ENCODE measurements at regions not wholly inside any gene's neighbourhood (a gene's known extent, or its start where the extent isn't known, plus 50 kb on each side); places are given as distances from the start of the nearest gene placed in this dataset.
A peak's percentile ranks its signal among the peaks of the same experiment; 100 is the strongest.

GRCh38 chr1:195956845-195957244 lies 651.4 kb downstream of the KCNT2 start:
- intact Hi-C loops (cut with DNase I), result no loop called here
- DNase-seq (no peak), ATAC-seq (no peak)

- ATAC-seq (peak; percentile 74 to 90), DNase-seq (peak; percentile 29)
- intact Hi-C loops (cut with DNase I), result no loop called here
Measured at GRCh38 chr1:195954848-195955247, 653.4 kb downstream of the KCNT2 start.

- intact Hi-C loops (cut with DNase I), result no loop called here
- DNase-seq, result no peak
- no peak for ATAC-seq
Measured at GRCh38 chr1:195951313-195951712, 656.9 kb downstream of the KCNT2 start.

GRCh38 chr1:195948123-195948895 lies 659.9 kb downstream of the KCNT2 start:
- DNase-seq (no peak), ATAC-seq (no peak)
- intact Hi-C loops (cut with DNase I), result no loop called here

- ATAC-seq (no peak), DNase-seq (no peak)
- intact Hi-C loops (cut with DNase I), result no loop called here
Measured at GRCh38 chr1:195946500-195946899, 661.7 kb downstream of the KCNT2 start.

GRCh38 chr1:195941795-195942194 lies 666.4 kb downstream of the KCNT2 start:
- intact Hi-C loops (cut with DNase I), result loop anchor here in 1 of 2 donors (5.0 kb wide), 1 partner anchor 366 kb away; no protein-coding TSS in a partner anchor
- DNase-seq (no peak), ATAC-seq (no peak)

- intact Hi-C loops (cut with DNase I), result loop anchor here in 1 of 2 donors (5.0 kb wide), 1 partner anchor 366 kb away; no protein-coding TSS in a partner anchor
- no peak for ATAC-seq
- DNase-seq, result no peak
Measured at GRCh38 chr1:195941314-195941713, 666.9 kb downstream of the KCNT2 start.

GRCh38 chr1:195939844-195940243 lies 668.4 kb downstream of the KCNT2 start:
- no peak for DNase-seq
- intact Hi-C loops (cut with DNase I), result loop anchor here in 1 of 2 donors (5.0 kb wide), 1 partner anchor 367 kb away; no protein-coding TSS in a partner anchor
- ATAC-seq, result no peak

GRCh38 chr1:195934817-195935553 lies 673.3 kb downstream of the KCNT2 start:
- intact Hi-C loops (cut with DNase I), result no loop called here
- ATAC-seq (no peak), DNase-seq (no peak)

- ATAC-seq (no peak), DNase-seq (no peak)
- intact Hi-C loops (cut with DNase I), result no loop called here
Measured at GRCh38 chr1:195933835-195934234, 674.4 kb downstream of the KCNT2 start.

GRCh38 chr1:195915826-195916225 lies 692.4 kb downstream of the KCNT2 start:
- DNase-seq (no peak), ATAC-seq (no peak)
- intact Hi-C loops (cut with DNase I), result no loop called here

- intact Hi-C loops (cut with DNase I), result no loop called here
- DNase-seq, result no peak
Measured at GRCh38 chr1:195909061-195909460, 699.2 kb downstream of the KCNT2 start.

GRCh38 chr1:195908121-195908520 lies 700.1 kb downstream of the KCNT2 start:
- intact Hi-C loops (cut with DNase I), result no loop called here
- ATAC-seq, result no peak
- no peak for DNase-seq

More at GRCh38 chr1:195909061-195909460, 699.2 kb downstream of the KCNT2 start:
- ATAC-seq, result no peak

GRCh38 chr1:195903203-195903602 lies 705.0 kb downstream of the KCNT2 start:
- intact Hi-C loops (cut with DNase I), result no loop called here

GRCh38 chr1:195902779-195903178 lies 705.5 kb downstream of the KCNT2 start:
- no peak for DNase-seq
- no peak for ATAC-seq
- intact Hi-C loops (cut with DNase I), result no loop called here

More at GRCh38 chr1:195903203-195903602, 705.0 kb downstream of the KCNT2 start:
- ATAC-seq, result no peak
- no peak for DNase-seq

- intact Hi-C loops (cut with DNase I), result no loop called here
- no peak for DNase-seq
- ATAC-seq, result peak in 1 of 2 donors; percentile 51
Measured at GRCh38 chr1:195899762-195900352, 708.4 kb downstream of the KCNT2 start.

- DNase-seq (no peak), ATAC-seq (no peak)
- intact Hi-C loops (cut with DNase I), result no loop called here
Measured at GRCh38 chr1:195898924-195899323, 709.3 kb downstream of the KCNT2 start.

- no peak for DNase-seq
- intact Hi-C loops (cut with DNase I), result no loop called here
- no peak for ATAC-seq
Measured at GRCh38 chr1:195898373-195898772, 709.9 kb downstream of the KCNT2 start.

GRCh38 chr1:195897076-195897475 lies 711.2 kb downstream of the KCNT2 start:
- no peak for ATAC-seq
- no peak for DNase-seq
- intact Hi-C loops (cut with DNase I), result no loop called here

- intact Hi-C loops (cut with DNase I), result no loop called here
- DNase-seq, result no peak
- ATAC-seq, result peak in 1 of 2 donors; percentile 41
Measured at GRCh38 chr1:195894411-195894810, 713.8 kb downstream of the KCNT2 start.

Data from left cardiac atrium (tissue), 4 donors.